Endothelial cell of umbilical vein (primary cell): ENCODE measurements at regions not wholly inside any gene's neighbourhood (a gene's known extent, or its start where the extent isn't known, plus 50 kb on each side); places are given as distances from the start of the nearest gene placed in this dataset.

Experiments
- BruUV-seq: library from RNA; stranded (reverse); fragments of 400-500 nt; replicated peaks from 2 replicates; lab custom pipeline; 2021; lab: Mats Ljungman, UMichigan
- CTCF ChIA-PET: fragments of 300-600, 350-600 bp; sonication (Branson Sonifier 250); formaldehyde crosslinking; loops from one replicate; lab custom pipeline; 2021; ENCODE audit warnings: antibody characterized with exemption, inconsistent platforms; lab: Charles Lee
- POLR2A ChIA-PET: fragments of 300-600, 350-600 bp; sonication (Branson Sonifier 250); formaldehyde crosslinking; loops from one replicate; lab custom pipeline; 2021; ENCODE audit warnings: antibody characterized with exemption, inconsistent platforms; lab: Charles Lee
- DNase-seq: peaks from one replicate; pipeline ENCODE4 v3.0.0-alpha.2; 2011; ENCODE audit warnings: low read depth, low spot score
- FAIRE-seq: peaks from 2 replicates; lab custom pipeline; 2011; peaks lifted over from hg19 to GRCh38; lab: Jason Lieb, UNC
- H2AFZ ChIP-seq: 2 replicates; pipeline ENCODE4 v1.6.0; 2012; ENCODE audit warnings: low read depth, low read length, control low read depth, inconsistent platforms
- H3K27ac ChIP-seq: 2 replicates; pipeline ENCODE4 v1.5.1; 2011; ENCODE audit warnings: low read depth, mild to moderate bottlenecking, control low read depth, low read length, moderate library complexity; ENCODE audit not compliant: insufficient read depth
- H3K27me3 ChIP-seq, 2 experiments: 2 replicates each; pipeline versions ENCODE4 v1.6.0 to v1.6.1; 2011; ENCODE audit warnings: low read length in 2 of 2, mixed read lengths in 1 of 2; ENCODE audit not compliant: control insufficient read depth in 2 of 2, insufficient read depth in 2 of 2
- H3K36me3 ChIP-seq, 2 experiments: 2 replicates in 1 of 2; 3 replicates in 1 of 2; pipeline ENCODE4 v1.5.1; 2011; ENCODE audit warnings: low read length in 2 of 2, mild to moderate bottlenecking in 1 of 2, moderate library complexity in 1 of 2; ENCODE audit not compliant: control insufficient read depth in 2 of 2, insufficient read depth in 2 of 2; ENCODE audit errors: extremely low read depth in 1 of 2
- H3K4me1 ChIP-seq: 3 replicates; pipeline ENCODE4 v1.5.1; 2011; ENCODE audit warnings: mild to moderate bottlenecking, low read length; ENCODE audit not compliant: control insufficient read depth, insufficient read depth; ENCODE audit errors: extremely low read depth
- H3K4me2 ChIP-seq: 2 replicates; pipeline ENCODE4 v1.6.1; 2011; ENCODE audit warnings: low read length, control low read depth, mixed read lengths; ENCODE audit not compliant: insufficient read depth
- H3K4me3 ChIP-seq, 3 experiments: fragments of 200-600 bp in 1 of 3; sonication (generic), shearing (Covaris generic) in 1 of 3; replicated peaks in 1 of 3; 2 replicates each; pipeline ENCODE4 v1.5.1; 2011 to 2016; ENCODE audit warnings: control low read depth in 3 of 3, low read length in 3 of 3, mild to moderate bottlenecking in 2 of 3, inconsistent platforms in 1 of 3, low read depth in 1 of 3, moderate library complexity in 1 of 3; ENCODE audit not compliant: insufficient read depth in 1 of 3
- H3K79me2 ChIP-seq: 2 replicates; pipeline ENCODE4 v1.6.0; 2012; ENCODE audit warnings: low read length, inconsistent platforms; ENCODE audit not compliant: control insufficient read depth, insufficient read depth
- H3K9ac ChIP-seq: replicated peaks from 2 replicates; pipeline ENCODE3; 2011; ENCODE audit warnings: low read length, control low read depth; ENCODE audit not compliant: insufficient read depth; ENCODE audit errors: extremely low read depth
- H3K9me1 ChIP-seq: replicated peaks from 3 replicates; pipeline ENCODE4 v1.6.0; 2011; ENCODE audit warnings: mild to moderate bottlenecking, low read length; ENCODE audit not compliant: control insufficient read depth, insufficient read depth; ENCODE audit errors: extremely low read depth
- H3K9me3 ChIP-seq: replicated peaks from 2 replicates; pipeline ENCODE4 v1.5.1; 2012; ENCODE audit warnings: low read length, inconsistent platforms; ENCODE audit not compliant: control insufficient read depth, insufficient read depth
- H4K20me1 ChIP-seq: replicated peaks from 2 replicates; pipeline ENCODE3; 2011; ENCODE audit warnings: mild to moderate bottlenecking, low read length; ENCODE audit not compliant: control insufficient read depth, insufficient read depth; ENCODE audit errors: extremely low read depth
- EZH2 ChIP-seq: IDR thresholded peaks from 2 replicates; pipeline ENCODE4 v1.6.1; 2012; ENCODE audit warnings: borderline replicate concordance, low read depth, mild to moderate bottlenecking, moderate library complexity, low read length, inconsistent platforms; ENCODE audit not compliant: severe bottlenecking
- FOS ChIP-seq: IDR thresholded peaks from 2 replicates; pipeline ENCODE4 v1.6.1; 2011; ENCODE audit warnings: mild to moderate bottlenecking, low read length, moderate library complexity, borderline replicate concordance; ENCODE audit not compliant: insufficient read depth
- GATA2 ChIP-seq: IDR thresholded peaks from 2 replicates; pipeline ENCODE4 v1.7.0; 2011; ENCODE audit warnings: low read depth, mild to moderate bottlenecking, moderate library complexity, mixed read lengths, low read length; ENCODE audit not compliant: insufficient read length, insufficient read depth
- JUN ChIP-seq: IDR thresholded peaks from 2 replicates; pipeline ENCODE4 v1.6.1; 2011; ENCODE audit warnings: borderline replicate concordance, low read depth; ENCODE audit not compliant: insufficient read length, insufficient read depth
- MYC ChIP-seq: IDR thresholded peaks from one replicate; pipeline ENCODE4 v1.6.1; 2011; ENCODE audit warnings: mild to moderate bottlenecking, low read depth, low read length
- POLR2A ChIP-seq: IDR thresholded peaks from 2 replicates; pipeline ENCODE4 v1.6.1; 2012; ENCODE audit warnings: low read depth, mild to moderate bottlenecking, control low read depth, low read length
- POLR2AphosphoS5 ChIP-seq: IDR thresholded peaks from 2 replicates; pipeline ENCODE4 v1.6.1; 2012; ENCODE audit warnings: low read depth, mild to moderate bottlenecking, control low read depth, low read length, moderate library complexity; ENCODE audit not compliant: insufficient read depth
- dilution Hi-C: fragments of 300-500 bp; cut with MboI; formaldehyde crosslinking; loops from one replicate; pipeline ENCODE4 v1.15.0; 2019; ENCODE audit warnings: low sequenced_read_pairs; ENCODE audit not compliant: extremely low pct_ligation_motif_present
- intact Hi-C: fragments of 100-400 bp; cut with micrococcal nuclease; formaldehyde crosslinking; loops from one replicate; pipeline ENCODE4 v1.10.0; 2022
- TF ChIP-seq, protein P1 (sequence below), 2 donors: IDR thresholded peaks; 1 replicate in 1 of 2; 2 replicates in 1 of 2; pipeline ENCODE4 v1.5.1; 2011; ENCODE audit warnings: low read length in 2 of 2, mild to moderate bottlenecking in 2 of 2, moderate library complexity in 2 of 2, control low read depth in 1 of 2, inconsistent platforms in 1 of 2, low read depth in 1 of 2; ENCODE audit not compliant: insufficient read depth in 1 of 2; ENCODE audit errors: extremely low read depth in 1 of 2
- TF ChIP-seq, protein P2 (sequence below): IDR thresholded peaks from 2 replicates; pipeline ENCODE4 v1.6.1; 2011; ENCODE audit not compliant: insufficient read depth, insufficient read length

DNA sequence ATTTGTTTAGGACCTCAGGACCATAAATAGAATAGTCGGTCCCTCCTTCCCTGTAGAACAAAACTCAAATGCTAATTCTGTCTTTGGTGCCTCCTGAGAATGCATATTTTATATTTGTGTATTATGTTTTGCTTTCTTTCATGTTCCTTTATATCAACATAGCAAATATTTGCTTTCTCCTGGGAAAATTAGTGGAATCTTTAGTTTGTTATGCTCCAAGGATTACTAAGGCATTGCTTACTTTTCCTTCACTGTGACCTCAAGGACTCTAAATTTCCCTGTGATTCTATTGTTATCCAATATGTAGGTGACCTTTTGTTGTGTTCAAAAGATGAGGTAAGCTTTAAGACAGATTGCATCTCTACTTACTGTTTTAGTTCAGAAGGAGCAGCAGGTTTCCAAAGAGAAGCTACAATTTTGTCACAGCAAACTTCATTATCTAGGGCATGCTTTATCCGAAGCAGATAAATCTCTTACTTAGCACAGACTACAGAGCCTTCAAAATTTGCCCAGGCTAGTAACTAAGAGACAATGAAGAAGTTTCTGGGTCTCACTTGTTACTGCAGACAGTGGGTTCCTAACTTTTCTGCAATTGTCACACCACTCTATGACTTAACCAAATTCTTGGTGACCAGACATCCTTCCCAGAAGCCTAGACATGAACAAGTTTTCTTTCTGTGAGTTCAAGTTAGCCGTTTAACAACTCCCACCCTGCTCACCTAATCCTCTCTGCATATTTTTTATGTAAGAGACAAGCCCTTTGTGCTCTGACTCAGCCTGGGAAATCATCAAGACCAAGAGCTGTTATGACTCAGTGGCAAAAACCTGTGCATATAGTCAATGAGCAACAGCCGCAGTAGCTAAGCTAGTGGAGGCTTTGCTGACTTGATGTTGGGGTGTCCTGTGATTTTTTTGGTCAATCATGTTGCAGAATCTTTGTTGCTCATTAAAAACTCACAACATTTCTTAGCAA lies 378.8 kb downstream of the QKI start:
- Histone ChIP-seq H3K4me1 (no peaks in the 10 kb centered on the region), H3K9ac (no peak overlapping the region), H3K9me3 (no peaks in the 10 kb centered on the region), H2AFZ (no peak overlapping the region), H3K36me3 (no peaks in the 10 kb centered on the region), H3K9me1 (no peaks in the 10 kb centered on the region), H3K27me3 (no peaks in the 10 kb centered on the region), H4K20me1 (no peaks in the 10 kb centered on the region), H3K79me2 (no peaks in the 10 kb centered on the region), H3K4me3 (no peak overlapping the region), H3K4me2 (no peak overlapping the region), H3K27ac (no peak overlapping the region)
- POLR2A ChIA-PET = no interaction called here
- DNase-seq (no peak), FAIRE-seq (no peak)
- no peak for TF ChIP-seq GATA2
- TF ChIP-seq, protein P1, sequence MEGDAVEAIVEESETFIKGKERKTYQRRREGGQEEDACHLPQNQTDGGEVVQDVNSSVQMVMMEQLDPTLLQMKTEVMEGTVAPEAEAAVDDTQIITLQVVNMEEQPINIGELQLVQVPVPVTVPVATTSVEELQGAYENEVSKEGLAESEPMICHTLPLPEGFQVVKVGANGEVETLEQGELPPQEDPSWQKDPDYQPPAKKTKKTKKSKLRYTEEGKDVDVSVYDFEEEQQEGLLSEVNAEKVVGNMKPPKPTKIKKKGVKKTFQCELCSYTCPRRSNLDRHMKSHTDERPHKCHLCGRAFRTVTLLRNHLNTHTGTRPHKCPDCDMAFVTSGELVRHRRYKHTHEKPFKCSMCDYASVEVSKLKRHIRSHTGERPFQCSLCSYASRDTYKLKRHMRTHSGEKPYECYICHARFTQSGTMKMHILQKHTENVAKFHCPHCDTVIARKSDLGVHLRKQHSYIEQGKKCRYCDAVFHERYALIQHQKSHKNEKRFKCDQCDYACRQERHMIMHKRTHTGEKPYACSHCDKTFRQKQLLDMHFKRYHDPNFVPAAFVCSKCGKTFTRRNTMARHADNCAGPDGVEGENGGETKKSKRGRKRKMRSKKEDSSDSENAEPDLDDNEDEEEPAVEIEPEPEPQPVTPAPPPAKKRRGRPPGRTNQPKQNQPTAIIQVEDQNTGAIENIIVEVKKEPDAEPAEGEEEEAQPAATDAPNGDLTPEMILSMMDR (IDR thresholded peaks at IDR 0.05; ENCODE audit: extremely low read depth in 1 of 2, insufficient read depth in 1 of 2, low read depth in 1 of 2, low read length in 2 of 2) = no peak
- TF ChIP-seq FOS = no peak
- TF ChIP-seq EZH2 = no peak
- TF ChIP-seq POLR2AphosphoS5 = no peak
- no peak for TF ChIP-seq POLR2A
- TF ChIP-seq MYC = no peak
- TF ChIP-seq, protein P2, sequence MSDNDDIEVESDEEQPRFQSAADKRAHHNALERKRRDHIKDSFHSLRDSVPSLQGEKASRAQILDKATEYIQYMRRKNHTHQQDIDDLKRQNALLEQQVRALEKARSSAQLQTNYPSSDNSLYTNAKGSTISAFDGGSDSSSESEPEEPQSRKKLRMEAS = no peak
- TF ChIP-seq JUN = no peak
- BruUV-seq = no TSS peak
- CTCF ChIA-PET = interaction anchor here (0.6 kb wide), 1 partner anchor 135 kb away, joined by 3 read pairs; no protein-coding TSS in a partner anchor
- intact Hi-C loops = no loop called here
- dilution Hi-C loops = no loop called here
